PC-9 (cell line): ENCODE measurements at regions not wholly inside any gene's neighbourhood (a gene's known extent, or its start where the extent isn't known, plus 50 kb on each side); places are given as distances from the start of the nearest gene placed in this dataset.

ENCODE experiments used
- EZH2 ChIP-seq: fragments of 200-600 bp; sonication (generic); IDR thresholded peaks from 2 replicates; pipeline ENCODE4 v1.8.0; 2017; ENCODE audit warnings: antibody characterized with exemption, low read depth
- TF ChIP-seq, protein P1 (sequence below): fragments of 200-600 bp; sonication (generic); conservative IDR thresholded peaks from 2 replicates; pipeline ENCODE4 v1.6.1; 2017; ENCODE audit warnings: mixed run types, antibody characterized with exemption, mild to moderate bottlenecking, moderate library complexity

DNA sequence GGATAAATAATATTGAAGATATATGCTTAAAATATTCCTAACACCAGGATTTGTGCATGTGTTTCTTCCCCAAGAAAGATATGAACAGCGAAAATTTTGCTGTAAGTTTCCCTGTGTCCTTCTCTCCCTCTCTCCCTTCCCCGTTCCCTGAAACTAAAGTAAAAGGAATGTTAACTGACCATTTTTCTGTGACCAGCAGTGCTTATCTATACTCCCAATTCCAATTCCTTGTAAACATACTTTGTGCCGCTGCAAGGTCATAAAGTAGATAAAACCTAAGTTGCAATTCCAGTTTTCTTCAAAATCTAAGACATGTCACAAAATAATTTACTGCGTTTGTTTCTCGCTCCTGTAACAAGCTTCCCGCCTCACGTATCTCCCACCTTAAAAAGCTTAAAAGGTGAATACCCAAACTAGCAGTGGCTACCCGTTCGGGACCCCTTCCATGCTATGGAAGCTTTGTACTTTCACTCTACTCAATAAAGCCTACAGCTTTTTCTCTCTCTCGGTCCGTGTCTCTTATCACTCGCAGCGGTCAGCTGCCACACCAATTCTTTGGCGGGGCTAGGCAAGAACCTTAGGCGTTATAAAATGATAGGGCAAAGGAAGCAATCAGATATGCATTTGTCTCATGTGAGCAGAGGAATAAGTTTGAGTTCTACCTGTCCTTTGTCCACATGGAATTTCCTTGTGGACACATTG, 1798.0 kb downstream of the EFNA5 start:
- TF ChIP-seq, protein P1, sequence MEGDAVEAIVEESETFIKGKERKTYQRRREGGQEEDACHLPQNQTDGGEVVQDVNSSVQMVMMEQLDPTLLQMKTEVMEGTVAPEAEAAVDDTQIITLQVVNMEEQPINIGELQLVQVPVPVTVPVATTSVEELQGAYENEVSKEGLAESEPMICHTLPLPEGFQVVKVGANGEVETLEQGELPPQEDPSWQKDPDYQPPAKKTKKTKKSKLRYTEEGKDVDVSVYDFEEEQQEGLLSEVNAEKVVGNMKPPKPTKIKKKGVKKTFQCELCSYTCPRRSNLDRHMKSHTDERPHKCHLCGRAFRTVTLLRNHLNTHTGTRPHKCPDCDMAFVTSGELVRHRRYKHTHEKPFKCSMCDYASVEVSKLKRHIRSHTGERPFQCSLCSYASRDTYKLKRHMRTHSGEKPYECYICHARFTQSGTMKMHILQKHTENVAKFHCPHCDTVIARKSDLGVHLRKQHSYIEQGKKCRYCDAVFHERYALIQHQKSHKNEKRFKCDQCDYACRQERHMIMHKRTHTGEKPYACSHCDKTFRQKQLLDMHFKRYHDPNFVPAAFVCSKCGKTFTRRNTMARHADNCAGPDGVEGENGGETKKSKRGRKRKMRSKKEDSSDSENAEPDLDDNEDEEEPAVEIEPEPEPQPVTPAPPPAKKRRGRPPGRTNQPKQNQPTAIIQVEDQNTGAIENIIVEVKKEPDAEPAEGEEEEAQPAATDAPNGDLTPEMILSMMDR = no peak
- no peak for TF ChIP-seq EZH2
